ENCODE measurements at regions not wholly inside any gene's neighbourhood (a gene's known extent, or its start where the extent isn't known, plus 50 kb on each side); places are given as distances from the start of the nearest gene placed in this dataset.
"Not testable (repeated sequence)": the region's sequence is repeated elsewhere in the genome, so short reads cannot be mapped to it uniquely, and the experiment has no call there.

GRCh38 chr9:41251973-41252372, 62.9 kb upstream of the ZNG1F start:
- not testable (repeated sequence) for H3K36me3 Mint-ChIP-seq (ENCODE audit: low read depth); H3K27ac Mint-ChIP-seq; H3K27me3 Mint-ChIP-seq (ENCODE audit: insufficient read depth); H3K4me3 Mint-ChIP-seq; DNase-seq; H3K4me1 Mint-ChIP-seq (ENCODE audit: low read depth)
- peaks cover 17% of the 10 kb centered on the region for H3K9me3 Mint-ChIP-seq

DNA sequence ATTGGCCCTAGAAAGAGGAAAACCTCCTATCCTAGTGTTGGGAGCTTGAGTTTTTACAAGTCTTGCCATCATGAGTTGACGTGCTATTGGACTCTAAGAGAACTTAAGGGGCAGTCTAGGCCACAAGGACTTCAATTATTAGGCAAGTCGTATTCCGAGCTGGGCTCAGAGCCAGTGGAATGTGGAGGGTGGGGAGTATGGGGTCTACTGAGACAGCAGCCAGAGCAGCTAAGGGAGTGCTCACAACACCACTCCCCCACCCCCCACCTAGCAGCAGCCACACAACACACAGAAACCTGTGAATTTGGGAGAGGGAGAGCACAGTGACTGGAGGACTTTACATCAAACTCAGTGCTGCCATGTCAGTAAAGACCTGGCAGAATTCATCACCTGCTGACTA, 62.0 kb upstream of the ZNG1F start:
- peaks cover 23% of the 10 kb centered on the region for H3K9me3 Mint-ChIP-seq
- DNase-seq; H3K36me3 Mint-ChIP-seq (ENCODE audit: low read depth); H3K4me1 Mint-ChIP-seq (ENCODE audit: low read depth); H3K27ac Mint-ChIP-seq; H3K27me3 Mint-ChIP-seq (ENCODE audit: insufficient read depth); H3K4me3 Mint-ChIP-seq: not testable (repeated sequence)

DNA sequence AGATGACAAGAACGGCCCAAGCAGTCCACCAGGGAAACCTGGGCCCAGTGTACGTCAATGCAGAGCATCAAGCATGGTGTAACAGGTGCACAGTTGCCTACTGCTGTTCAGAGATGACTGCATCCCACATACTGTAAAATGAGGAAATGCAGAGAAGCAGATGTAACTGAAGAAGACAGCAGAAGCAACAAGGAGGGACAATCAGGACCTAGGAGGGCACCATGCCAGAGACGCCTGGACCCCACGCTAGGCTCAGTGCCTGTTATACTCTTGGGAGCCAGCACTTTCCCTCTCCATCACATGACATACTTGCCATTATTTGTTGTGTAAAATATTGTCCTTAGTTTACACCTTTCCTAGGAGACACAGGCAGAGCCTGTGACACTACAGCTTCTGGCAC, 57.6 kb upstream of the ZNG1F start:
- H3K9me3 Mint-ChIP-seq: peaks cover 19% of the 10 kb centered on the region
- not testable (repeated sequence) for DNase-seq; H3K27ac Mint-ChIP-seq; H3K4me1 Mint-ChIP-seq (ENCODE audit: low read depth); H3K36me3 Mint-ChIP-seq (ENCODE audit: low read depth); H3K27me3 Mint-ChIP-seq (ENCODE audit: insufficient read depth); H3K4me3 Mint-ChIP-seq
